Urinary bladder (tissue), 3 donors: ENCODE measurements at regions not wholly inside any gene's neighbourhood (a gene's known extent, or its start where the extent isn't known, plus 50 kb on each side); places are given as distances from the start of the nearest gene placed in this dataset.
A peak's percentile ranks its signal among the peaks of the same experiment; 100 is the strongest.

ENCODE experiments used
- DNase-seq: peaks from one replicate; pipeline ENCODE4 v3.0.0-alpha.2; 2015; ENCODE audit errors: extremely low spot score
- H3K27ac ChIP-seq: one replicate; pipeline ENCODE4 v1.5.1; 2013; ENCODE audit warnings: low read depth, mild to moderate bottlenecking, moderate library complexity
- H3K36me3 ChIP-seq: one replicate; pipeline ENCODE4 v1.6.1; 2013; ENCODE audit warnings: mild to moderate bottlenecking, moderate library complexity; ENCODE audit not compliant: insufficient read depth
- H3K4me1 ChIP-seq: one replicate; pipeline ENCODE4 v1.6.1; 2013; ENCODE audit warnings: mild to moderate bottlenecking, moderate library complexity; ENCODE audit not compliant: insufficient read depth
- H3K4me3 ChIP-seq: one replicate; pipeline ENCODE4 v1.5.1; 2013; ENCODE audit warnings: low read depth, low read length
- WGBS: extraction: QIAGEN DNeasy Blood & Tissue Kit; methylation state at CpG from one replicate; pipeline ENCODE4 v1.1.7; 2013; 5-methylcytosine and 5-hydroxymethylcytosine counted together
- donor health status: healthy with polysubstance abuse.
- donor health status: healthy.

DNA sequence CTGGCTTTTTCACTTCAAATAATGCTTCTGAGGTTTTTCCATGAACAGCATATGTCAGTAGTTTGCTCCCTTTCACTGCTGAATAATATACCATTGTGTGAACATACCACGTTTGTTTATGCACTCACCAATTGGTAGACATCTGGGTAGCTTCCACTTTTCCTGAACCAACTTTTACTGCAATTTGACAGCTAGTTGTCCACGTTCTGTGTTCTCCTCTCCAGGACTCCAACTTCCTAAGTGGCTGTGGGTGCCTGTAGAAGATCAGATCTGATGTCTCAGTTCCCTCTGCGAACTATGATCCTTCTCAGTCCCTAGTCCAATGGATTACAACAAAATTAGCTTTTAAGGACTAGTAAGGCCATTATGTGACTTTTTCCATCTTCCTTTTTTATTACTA is 64.7 kb upstream of the PTCHD1 start:
- 82% methylated on average over 3 of the region's 3 CpGs for WGBS

DNA sequence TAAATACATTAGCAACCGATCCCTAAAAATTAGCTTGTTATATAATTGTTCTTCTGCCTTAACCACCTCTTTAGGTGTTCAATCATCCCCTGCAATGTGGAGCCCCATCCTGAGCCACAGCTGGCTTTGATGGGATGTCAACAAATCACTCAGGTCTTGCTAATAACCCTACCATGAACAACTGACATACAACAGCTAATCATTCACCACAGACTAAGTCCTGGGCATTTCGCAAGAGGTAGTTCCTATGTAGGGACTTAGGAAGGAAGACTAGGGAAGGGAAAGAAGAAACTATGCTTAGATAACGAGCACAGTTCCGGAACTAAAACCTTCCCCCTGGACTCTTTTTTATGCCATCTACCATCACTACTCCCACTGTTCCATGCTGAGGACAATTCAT is 63.6 kb upstream of the PTCHD1 start:
- H3K27ac ChIP-seq: no peak overlapping the region
- H3K36me3 ChIP-seq: no peaks in the 10 kb centered on the region
- no peaks in the 10 kb centered on the region for H3K4me1 ChIP-seq
- 96% methylated on average over 4 of the region's 4 CpGs for WGBS
- H3K4me3 ChIP-seq: no peak overlapping the region
- no peak for DNase-seq

More for the DNA sequence above, 64.7 kb upstream of the PTCHD1 start:
- no peak for DNase-seq
- Histone ChIP-seq H3K36me3 (no peaks in the 10 kb centered on the region), H3K4me3 (no peak overlapping the region), H3K27ac (no peak overlapping the region), H3K4me1 (no peaks in the 10 kb centered on the region)

DNA sequence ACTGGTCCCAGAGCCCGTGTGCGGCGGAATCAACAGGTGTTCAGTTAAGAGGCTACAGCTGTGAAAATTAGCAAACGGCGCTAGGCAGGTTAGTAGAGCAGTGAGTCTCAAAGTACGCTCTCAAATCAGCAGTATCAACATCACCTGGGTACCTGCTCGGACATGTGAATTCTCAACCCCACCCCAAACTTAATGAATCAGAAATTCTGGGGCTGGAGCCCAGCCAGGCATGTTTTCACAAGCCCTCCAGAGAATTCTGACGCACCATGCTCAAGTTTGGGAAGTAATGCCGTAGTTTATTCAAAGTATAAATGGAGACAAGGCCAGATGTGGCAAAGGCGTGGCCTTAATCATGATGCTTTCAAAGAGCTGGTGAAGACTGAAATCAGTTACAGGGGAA is 58.2 kb upstream of the PTCHD1 start:
- Histone ChIP-seq H3K36me3 (no peaks in the 10 kb centered on the region), H3K4me3 (no peak overlapping the region), H3K27ac (no peak overlapping the region), H3K4me1 (no peaks in the 10 kb centered on the region)
- DNase-seq: peak; percentile 4
- 89% methylated on average over 10 of the region's 10 CpGs for WGBS
